ENCODE measurements at regions not wholly inside any gene's neighbourhood (a gene's known extent, or its start where the extent isn't known, plus 50 kb on each side); places are given as distances from the start of the nearest gene placed in this dataset.

GRCh38 chr3:86519819-86520218 lies 471.1 kb downstream of the VGLL3 start:
- no peaks in the 10 kb centered on the region for H3K4me1 ChIP-seq (ENCODE audit: insufficient read depth, low read length)
- no TSS peak for BruUV-seq (replicated peaks)

GRCh38 chr3:86481636-86482035 lies 509.3 kb downstream of the VGLL3 start:
- H3K79me2 ChIP-seq (ENCODE audit: low read length): no peaks in the 10 kb centered on the region
- no peaks in the 10 kb centered on the region for H3K9me3 ChIP-seq (ENCODE audit: low read length)
- BruUV-seq (replicated peaks): no TSS peak
- no peak overlapping the region for H3K27ac ChIP-seq (ENCODE audit: low read length)
- no peaks in the 10 kb centered on the region for H3F3A ChIP-seq (ENCODE audit: low read length, unreplicated experiment)
- ChIA-PET CTCF (no interaction called here), POLR2A (ENCODE audit: unreplicated experiment) (no interaction called here)
- no peaks in the 10 kb centered on the region for H3K36me3 ChIP-seq (ENCODE audit: low read depth, low read length)
- no peaks in the 10 kb centered on the region for H4K20me1 ChIP-seq (ENCODE audit: low read length)
- H3K9ac ChIP-seq (ENCODE audit: low read length): no peak overlapping the region
- DNase-seq (no peak), ATAC-seq (no peak)
- TF ChIP-seq EZH2phosphoT487 (IDR thresholded peaks at IDR 0.05; ENCODE audit: borderline replicate concordance, low read length): no peak
- no peak for TF ChIP-seq CTCF (conservative IDR thresholded peaks at IDR 0.05; ENCODE audit: low read depth, low read length)
- TF ChIP-seq EZH2 (IDR thresholded peaks at IDR 0.05; ENCODE audit: low read length, unreplicated experiment): no peak
- no peak overlapping the region for H2AFZ ChIP-seq (ENCODE audit: low read length)
- intact Hi-C loops (cut with micrococcal nuclease): no loop called here
- no peaks in the 10 kb centered on the region for H3K4me1 ChIP-seq (ENCODE audit: insufficient read depth, low read length)
- no peak overlapping the region for H3K4me3 ChIP-seq (ENCODE audit: low read length)
- no peaks in the 10 kb centered on the region for H3K9me2 ChIP-seq (replicated peaks; ENCODE audit: low read length)
- H3K27me3 ChIP-seq (ENCODE audit: low read length): no peaks in the 10 kb centered on the region
- H3K4me2 ChIP-seq (ENCODE audit: low read length): no peak overlapping the region

More at GRCh38 chr3:86519819-86520218, 471.1 kb downstream of the VGLL3 start:
- TF ChIP-seq EZH2 (IDR thresholded peaks at IDR 0.05; ENCODE audit: low read length, unreplicated experiment) (no peak), CTCF (conservative IDR thresholded peaks at IDR 0.05; ENCODE audit: low read depth, low read length) (no peak), EZH2phosphoT487 (IDR thresholded peaks at IDR 0.05; ENCODE audit: borderline replicate concordance, low read length) (no peak)
- H3K36me3 ChIP-seq (ENCODE audit: low read depth, low read length): no peaks in the 10 kb centered on the region
- DNase-seq (peak; percentile 44), ATAC-seq (peak; percentile 99)
- H3K9me3 ChIP-seq (ENCODE audit: low read length): no peaks in the 10 kb centered on the region
- no peak overlapping the region for H3K4me3 ChIP-seq (ENCODE audit: low read length)
- CTCF ChIA-PET: no interaction called here
- H3K27ac ChIP-seq (ENCODE audit: low read length): no peak overlapping the region
- H3K79me2 ChIP-seq (ENCODE audit: low read length): no peaks in the 10 kb centered on the region
- no peaks in the 10 kb centered on the region for H3K27me3 ChIP-seq (ENCODE audit: low read length)
- POLR2A ChIA-PET (ENCODE audit: unreplicated experiment): no interaction called here
- H3K9me2 ChIP-seq (replicated peaks; ENCODE audit: low read length): no peaks in the 10 kb centered on the region
- H2AFZ ChIP-seq (ENCODE audit: low read length): no peak overlapping the region
- H3K9ac ChIP-seq (ENCODE audit: low read length): no peak overlapping the region
- no peak overlapping the region for H3K4me2 ChIP-seq (ENCODE audit: low read length)
- no peaks in the 10 kb centered on the region for H4K20me1 ChIP-seq (ENCODE audit: low read length)
- intact Hi-C loops (cut with micrococcal nuclease): no loop called here
- H3F3A ChIP-seq (ENCODE audit: low read length, unreplicated experiment): no peaks in the 10 kb centered on the region

- H3F3A ChIP-seq (ENCODE audit: low read length, unreplicated experiment): no peaks in the 10 kb centered on the region
- H3K4me3 ChIP-seq (ENCODE audit: low read length): no peak overlapping the region
- H2AFZ ChIP-seq (ENCODE audit: low read length): no peak overlapping the region
- TF ChIP-seq CTCF (conservative IDR thresholded peaks at IDR 0.05; ENCODE audit: low read depth, low read length) (no peak), EZH2phosphoT487 (IDR thresholded peaks at IDR 0.05; ENCODE audit: borderline replicate concordance, low read length) (no peak), EZH2 (IDR thresholded peaks at IDR 0.05; ENCODE audit: low read length, unreplicated experiment) (no peak)
- no peaks in the 10 kb centered on the region for H3K4me1 ChIP-seq (ENCODE audit: insufficient read depth, low read length)
- H3K27ac ChIP-seq (ENCODE audit: low read length): no peak overlapping the region
- H3K79me2 ChIP-seq (ENCODE audit: low read length): no peaks in the 10 kb centered on the region
- no peaks in the 10 kb centered on the region for H3K9me2 ChIP-seq (replicated peaks; ENCODE audit: low read length)
- POLR2A ChIA-PET (ENCODE audit: unreplicated experiment): no interaction called here
- H4K20me1 ChIP-seq (ENCODE audit: low read length): no peaks in the 10 kb centered on the region
- CTCF ChIA-PET: no interaction called here
- no peaks in the 10 kb centered on the region for H3K27me3 ChIP-seq (ENCODE audit: low read length)
- no TSS peak for BruUV-seq (replicated peaks)
- no peaks in the 10 kb centered on the region for H3K36me3 ChIP-seq (ENCODE audit: low read depth, low read length)
- no peak for DNase-seq
- ATAC-seq: no peak
- no peaks in the 10 kb centered on the region for H3K9me3 ChIP-seq (ENCODE audit: low read length)
- H3K4me2 ChIP-seq (ENCODE audit: low read length): no peak overlapping the region
- intact Hi-C loops (cut with micrococcal nuclease): no loop called here
- no peak overlapping the region for H3K9ac ChIP-seq (ENCODE audit: low read length)
Measured at GRCh38 chr3:86481031-86481430, 509.9 kb downstream of the VGLL3 start.
